OCI-LY7 (cell line): ENCODE measurements at regions not wholly inside any gene's neighbourhood (a gene's known extent, or its start where the extent isn't known, plus 50 kb on each side); places are given as distances from the start of the nearest gene placed in this dataset.
"Not testable (repeated sequence)": the region's sequence is repeated elsewhere in the genome, so short reads cannot be mapped to it uniquely, and the experiment has no call there.

Experiments used
- BruUV-seq: library from RNA; stranded (reverse); fragments of 400-500 nt; replicated peaks from 2 replicates; lab custom pipeline; 2021; lab: Mats Ljungman, UMichigan
- CTCF ChIA-PET: fragments of 300-600 bp; sonication (Branson Sonifier 250); formaldehyde crosslinking; loops from one replicate; lab custom pipeline; 2022; ENCODE audit warnings: antibody characterized with exemption; ENCODE audit not compliant: unreplicated experiment; lab: Charles Lee
- POLR2A ChIA-PET: fragments of 300-600 bp; sonication (Branson Sonifier 250); formaldehyde crosslinking; loops from one replicate; lab custom pipeline; 2022; ENCODE audit warnings: antibody characterized with exemption; lab: Charles Lee
- DNase-seq: peaks from one replicate; pipeline ENCODE4 v3.0.0-alpha.2; 2015; ENCODE audit warnings: low spot score
- H2AFZ ChIP-seq: fragments of 200-600 bp; sonication (generic), shearing (Covaris generic); 2 replicates; pipeline ENCODE4 v1.6.1; 2014; ENCODE audit warnings: mild to moderate bottlenecking, antibody characterized with exemption, low read length, moderate library complexity
- H3K27ac ChIP-seq: fragments of 200-600 bp; sonication (generic); 2 replicates; pipeline ENCODE4 v1.5.1; 2014; ENCODE audit warnings: mixed run types, low read depth, mild to moderate bottlenecking, moderate library complexity, low read length, inconsistent platforms; ENCODE audit not compliant: poor library complexity, severe bottlenecking
- H3K36me3 ChIP-seq: fragments of 200-600 bp; sonication (generic); 2 replicates; pipeline ENCODE4 v1.6.1; 2014; ENCODE audit warnings: mild to moderate bottlenecking, antibody characterized with exemption, low read length, moderate library complexity, mixed read lengths; ENCODE audit not compliant: insufficient read depth
- H3K4me1 ChIP-seq: fragments of 200-600 bp; sonication (generic); 2 replicates; pipeline ENCODE4 v1.5.1; 2014; ENCODE audit warnings: mild to moderate bottlenecking, low read length; ENCODE audit not compliant: insufficient read depth, poor library complexity, severe bottlenecking
- H3K4me2 ChIP-seq: fragments of 200-600 bp; sonication (generic); 2 replicates; pipeline ENCODE4 v1.6.1; 2014; ENCODE audit warnings: mild to moderate bottlenecking, low read length
- H3K4me3 ChIP-seq: fragments of 200-600 bp; sonication (generic); 2 replicates; pipeline ENCODE4 v1.5.1; 2014; ENCODE audit warnings: mild to moderate bottlenecking, low read depth, low read length; ENCODE audit not compliant: poor library complexity, severe bottlenecking
- H3K79me2 ChIP-seq: fragments of 200-600 bp; sonication (generic); 2 replicates; pipeline ENCODE4 v1.6.1; 2016; ENCODE audit warnings: low read depth, mild to moderate bottlenecking, low read length, moderate library complexity, mixed read lengths; ENCODE audit not compliant: insufficient read depth
- H3K9me2 ChIP-seq: fragments of 200-600 bp; sonication (generic); 2 replicates; pipeline ENCODE4 v1.6.1; 2016; ENCODE audit warnings: mild to moderate bottlenecking, low read length, mixed read lengths; ENCODE audit not compliant: insufficient read depth
- H3K9me3 ChIP-seq: fragments of 200-600 bp; sonication (generic); 2 replicates; pipeline ENCODE4 v1.6.1; 2014; ENCODE audit warnings: mild to moderate bottlenecking, mixed run types, low read length, mixed read lengths
- H4K20me1 ChIP-seq: fragments of 200-600 bp; sonication (generic); 2 replicates; pipeline ENCODE4 v1.6.1; 2014; ENCODE audit warnings: mild to moderate bottlenecking, antibody characterized with exemption, low read length, moderate library complexity, mixed read lengths; ENCODE audit not compliant: insufficient read depth
- CTCF ChIP-seq: fragments of 200-600 bp; sonication (generic); conservative IDR thresholded peaks from 2 replicates; pipeline ENCODE4 v1.5.1; 2014; ENCODE audit warnings: mild to moderate bottlenecking, antibody characterized with exemption, low read length, moderate library complexity, mixed read lengths
- EZH2phosphoT487 ChIP-seq: fragments of 200-600 bp; sonication (generic); IDR thresholded peaks from 2 replicates; pipeline ENCODE4 v1.6.1; 2018; ENCODE audit warnings: low read depth, borderline replicate concordance, mild to moderate bottlenecking, mixed run types, antibody characterized with exemption, low read length, moderate library complexity, mixed read lengths
- intact Hi-C: fragments of 100-400 bp; cut with micrococcal nuclease; formaldehyde crosslinking; loops from one replicate; pipeline ENCODE4 v1.10.0; 2022; ENCODE audit not compliant: unreplicated experiment

DNA sequence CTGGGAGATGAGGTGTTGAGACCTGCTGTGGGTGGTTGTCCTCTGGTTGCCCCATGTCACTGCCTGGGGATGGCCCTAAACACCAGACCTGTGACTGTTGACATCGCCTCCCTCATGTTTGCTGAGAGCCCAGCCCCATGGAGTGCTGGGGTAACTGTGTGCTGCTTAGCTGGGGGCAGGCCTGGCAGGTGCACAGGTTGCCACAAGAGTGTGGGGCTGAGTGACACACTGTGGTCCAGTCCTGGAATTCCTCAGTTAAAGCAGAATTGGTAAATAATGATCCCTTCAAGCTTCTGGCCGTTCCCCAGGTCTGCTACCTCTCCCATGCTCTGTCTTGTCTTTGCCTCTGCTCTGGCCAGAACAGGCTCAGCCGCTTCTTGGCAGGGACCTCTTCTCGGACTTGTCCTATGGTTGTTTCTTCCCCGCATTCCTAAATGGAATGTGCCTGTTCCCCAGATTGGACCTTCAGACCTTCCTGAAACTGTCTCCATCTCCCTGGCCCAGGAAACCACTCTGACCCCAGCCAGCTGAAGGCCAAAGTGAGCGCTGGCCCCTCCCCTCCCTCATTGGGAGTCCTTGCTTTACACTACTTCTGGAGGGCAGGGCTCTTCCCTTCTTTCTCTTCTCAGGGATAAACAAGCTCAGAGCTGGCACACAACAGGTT is 61.2 kb upstream of the PITX1 start:
- no peaks in the 10 kb centered on the region for H3K36me3 ChIP-seq
- no peak for DNase-seq
- POLR2A ChIA-PET: no interaction called here
- no peaks in the 10 kb centered on the region for H3K9me3 ChIP-seq
- no peaks in the 10 kb centered on the region for H3K79me2 ChIP-seq
- H3K27ac ChIP-seq: no peak overlapping the region
- H3K9me2 ChIP-seq: no peaks in the 10 kb centered on the region
- no peaks in the 10 kb centered on the region for H4K20me1 ChIP-seq
- BruUV-seq: no TSS peak
- intact Hi-C loops: no loop called here
- no peak overlapping the region for H2AFZ ChIP-seq
- CTCF ChIA-PET: no interaction called here
- no peak overlapping the region for H3K4me2 ChIP-seq
- no peak overlapping the region for H3K4me3 ChIP-seq
- H3K4me1 ChIP-seq: no peaks in the 10 kb centered on the region
- TF ChIP-seq EZH2phosphoT487: no peak
- TF ChIP-seq CTCF: no peak

- Histone ChIP-seq H2AFZ (no peak overlapping the region), H3K9me3 (no peaks in the 10 kb centered on the region), H3K36me3 (no peaks in the 10 kb centered on the region), H3K4me3 (no peak overlapping the region), H3K4me1 (no peaks in the 10 kb centered on the region), H3K27ac (no peak overlapping the region), H3K79me2 (no peaks in the 10 kb centered on the region), H3K4me2 (no peak overlapping the region), H4K20me1 (no peaks in the 10 kb centered on the region), H3K9me2 (no peaks in the 10 kb centered on the region)
- ChIA-PET POLR2A (interaction anchor here (0.6 kb wide), 1 partner anchor 238 kb away, joined by 3 read pairs; no protein-coding TSS in a partner anchor), CTCF (no interaction called here)
- no peak for TF ChIP-seq EZH2phosphoT487
- no peak for DNase-seq
- BruUV-seq: no TSS peak
- intact Hi-C loops: no loop called here
These were observed 60.5 kb upstream of the PITX1 start for GRCh38 chr5:135094339-135095051.

GRCh38 chr5:135093483-135093882 is 59.5 kb upstream of the PITX1 start:
- intact Hi-C loops, DNase-seq, H3K9me3 ChIP-seq, POLR2A ChIA-PET, H3K79me2 ChIP-seq, H3K4me1 ChIP-seq, H3K4me3 ChIP-seq, CTCF ChIA-PET, H2AFZ ChIP-seq, H3K4me2 ChIP-seq, H3K36me3 ChIP-seq, H3K27ac ChIP-seq, H3K9me2 ChIP-seq, H4K20me1 ChIP-seq, BruUV-seq: not testable (repeated sequence)
